Effector memory CD4-positive, alpha-beta T cell (primary cell): ENCODE measurements at regions not wholly inside any gene's neighbourhood (a gene's known extent, or its start where the extent isn't known, plus 50 kb on each side); places are given as distances from the start of the nearest gene placed in this dataset.
"Not testable (repeated sequence)": the region's sequence is repeated elsewhere in the genome, so short reads cannot be mapped to it uniquely, and the experiment has no call there.

ENCODE experiments used
- DNase-seq, 3 donors: peaks; one replicate each; pipeline ENCODE4 v3.0.0-alpha.2; 2020
- H3K27ac ChIP-seq: 2 replicates; pipeline ENCODE4 v1.7.0; 2013; ENCODE audit warnings: mild to moderate bottlenecking, low read length, moderate library complexity; ENCODE audit not compliant: insufficient read depth, poor library complexity, severe bottlenecking
- H3K27me3 ChIP-seq: replicated peaks from 2 replicates; pipeline ENCODE4 v1.7.0; 2013; ENCODE audit warnings: mild to moderate bottlenecking, low read length; ENCODE audit not compliant: insufficient read depth, control insufficient read depth, poor library complexity, severe bottlenecking
- H3K36me3 ChIP-seq: 2 replicates; pipeline ENCODE4 v1.7.0; 2013; ENCODE audit warnings: mild to moderate bottlenecking, low read length, moderate library complexity; ENCODE audit not compliant: control insufficient read depth, insufficient read depth
- H3K4me1 ChIP-seq: 2 replicates; pipeline ENCODE4 v1.7.0; 2013; ENCODE audit warnings: low read length, mild to moderate bottlenecking; ENCODE audit not compliant: control insufficient read depth, insufficient read depth, poor library complexity, severe bottlenecking
- H3K4me3 ChIP-seq: 2 replicates; pipeline ENCODE4 v1.7.0; 2013; ENCODE audit warnings: low read length, low read depth, mild to moderate bottlenecking; ENCODE audit not compliant: insufficient read depth, poor library complexity, severe bottlenecking
- H3K9me3 ChIP-seq: 2 replicates; pipeline ENCODE4 v1.7.0; 2013; ENCODE audit warnings: mild to moderate bottlenecking, low read length, moderate library complexity; ENCODE audit not compliant: control insufficient read depth

- Histone ChIP-seq H3K27me3 (no peaks in the 10 kb centered on the region), H3K4me1 (no peaks in the 10 kb centered on the region), H3K9me3 (no peaks in the 10 kb centered on the region), H3K27ac (no peak overlapping the region), H3K36me3 (no peaks in the 10 kb centered on the region), H3K4me3 (no peak overlapping the region)
- DNase-seq: no peak
Measured at GRCh38 chr9:71308454-71308853, 187.0 kb upstream of the TRPM3 start.

DNA sequence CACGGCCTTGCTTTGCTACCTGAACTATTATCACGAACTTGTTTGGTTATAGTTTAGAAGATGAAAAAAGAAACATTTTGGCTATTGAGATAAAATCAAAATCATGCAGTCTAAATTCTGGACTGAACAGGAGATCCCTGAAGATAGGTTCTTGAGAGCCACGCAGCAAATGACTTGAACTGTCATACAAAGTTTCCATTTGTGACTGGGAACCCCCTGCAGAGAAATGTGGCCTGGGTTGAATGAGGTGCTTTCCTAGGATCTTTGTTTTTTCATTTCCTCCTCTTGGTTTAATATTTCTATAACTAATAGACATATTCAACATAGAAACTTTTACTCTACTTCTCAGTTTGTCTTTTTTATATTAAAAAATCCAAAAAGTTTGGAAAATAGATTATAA is 184.7 kb upstream of the TRPM3 start:
- Histone ChIP-seq H3K36me3 (no peaks in the 10 kb centered on the region), H3K27ac (no peak overlapping the region), H3K9me3 (no peaks in the 10 kb centered on the region), H3K4me3 (no peak overlapping the region), H3K27me3 (no peaks in the 10 kb centered on the region), H3K4me1 (no peaks in the 10 kb centered on the region)
- no peak for DNase-seq

DNA sequence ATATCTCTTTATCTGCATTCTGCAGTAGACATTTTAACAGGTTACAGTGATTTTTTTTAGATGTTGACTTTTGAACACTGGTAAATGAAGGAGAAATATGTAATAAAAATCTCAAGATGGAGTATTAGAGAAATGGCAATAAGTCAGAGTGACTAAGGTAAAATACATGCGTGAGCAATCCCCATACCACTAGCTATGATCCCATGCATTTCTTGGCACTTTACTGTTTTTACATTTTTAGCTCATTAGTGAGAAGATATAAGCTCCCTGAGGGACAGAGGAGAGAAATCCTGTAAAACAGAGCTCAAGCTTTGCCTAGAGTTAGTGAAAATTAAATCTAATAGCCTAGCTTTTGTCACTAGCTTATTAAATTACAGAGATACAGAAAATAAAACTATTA is 181.9 kb upstream of the TRPM3 start:
- no peaks in the 10 kb centered on the region for H3K36me3 ChIP-seq
- H3K27me3 ChIP-seq: no peaks in the 10 kb centered on the region
- DNase-seq: no peak
- no peaks in the 10 kb centered on the region for H3K9me3 ChIP-seq
- no peaks in the 10 kb centered on the region for H3K4me1 ChIP-seq
- H3K4me3 ChIP-seq: no peak overlapping the region
- no peak overlapping the region for H3K27ac ChIP-seq

GRCh38 chr9:71302776-71303175 is 181.4 kb upstream of the TRPM3 start:
- no peak overlapping the region for H3K4me3 ChIP-seq
- DNase-seq: no peak
- H3K9me3 ChIP-seq: no peaks in the 10 kb centered on the region
- no peaks in the 10 kb centered on the region for H3K4me1 ChIP-seq
- H3K36me3 ChIP-seq: no peaks in the 10 kb centered on the region
- H3K27ac ChIP-seq: no peak overlapping the region
- no peaks in the 10 kb centered on the region for H3K27me3 ChIP-seq

DNA sequence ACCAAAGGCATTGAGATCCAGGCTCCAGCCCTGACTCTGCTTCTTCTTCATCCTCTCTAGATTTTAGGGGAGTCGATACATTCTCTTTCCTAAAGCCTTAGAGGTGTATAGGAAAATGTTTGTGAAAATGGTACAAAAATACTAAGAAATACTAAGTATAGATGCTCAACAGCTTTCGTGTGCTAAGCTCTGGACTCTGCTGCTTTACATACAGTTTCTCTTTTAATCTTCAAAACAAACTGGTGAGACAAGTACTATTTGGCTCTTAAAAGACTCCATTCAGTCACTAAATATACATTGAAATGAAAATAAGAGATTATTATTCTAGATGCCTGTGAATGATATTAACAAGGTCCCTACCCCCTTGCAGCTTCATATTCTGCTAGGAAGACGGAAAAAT is 174.5 kb upstream of the TRPM3 start:
- no peak overlapping the region for H3K4me3 ChIP-seq
- DNase-seq: no peak
- H3K27me3 ChIP-seq: no peaks in the 10 kb centered on the region
- H3K36me3 ChIP-seq: no peaks in the 10 kb centered on the region
- H3K9me3 ChIP-seq: no peaks in the 10 kb centered on the region
- no peak overlapping the region for H3K27ac ChIP-seq
- no peaks in the 10 kb centered on the region for H3K4me1 ChIP-seq

DNA sequence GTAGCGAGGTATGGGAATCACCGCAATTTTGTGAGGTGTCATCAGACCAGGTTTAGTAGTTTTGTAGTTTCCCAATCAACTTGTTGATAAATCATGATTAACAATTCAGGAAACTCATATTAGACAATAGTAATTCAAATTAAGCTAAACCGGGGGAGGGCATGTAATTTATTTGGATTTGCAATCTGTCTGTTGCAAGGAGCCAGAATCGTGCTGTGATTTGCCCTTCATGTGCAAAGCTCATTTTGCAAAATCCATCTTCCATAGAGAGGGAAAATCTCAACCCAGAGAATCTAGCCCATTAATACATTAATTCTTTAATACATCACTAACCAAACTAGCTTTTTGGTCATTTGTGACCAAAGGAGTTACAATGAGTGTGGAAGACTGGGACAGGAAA is 164.7 kb upstream of the TRPM3 start:
- Histone ChIP-seq H3K36me3 (no peaks in the 10 kb centered on the region), H3K4me3 (no peak overlapping the region), H3K27me3 (no peaks in the 10 kb centered on the region), H3K27ac (no peak overlapping the region), H3K9me3 (no peaks in the 10 kb centered on the region), H3K4me1 (no peaks in the 10 kb centered on the region)
- no peak for DNase-seq

GRCh38 chr9:71285191-71285656 is 163.8 kb upstream of the TRPM3 start:
- H3K4me1 ChIP-seq: no peaks in the 10 kb centered on the region
- no peaks in the 10 kb centered on the region for H3K36me3 ChIP-seq
- no peak overlapping the region for H3K4me3 ChIP-seq
- no peak overlapping the region for H3K27ac ChIP-seq
- H3K27me3 ChIP-seq: no peaks in the 10 kb centered on the region
- DNase-seq: peak in 1 of 3 donors; percentile 2
- H3K9me3 ChIP-seq: no peaks in the 10 kb centered on the region

DNA sequence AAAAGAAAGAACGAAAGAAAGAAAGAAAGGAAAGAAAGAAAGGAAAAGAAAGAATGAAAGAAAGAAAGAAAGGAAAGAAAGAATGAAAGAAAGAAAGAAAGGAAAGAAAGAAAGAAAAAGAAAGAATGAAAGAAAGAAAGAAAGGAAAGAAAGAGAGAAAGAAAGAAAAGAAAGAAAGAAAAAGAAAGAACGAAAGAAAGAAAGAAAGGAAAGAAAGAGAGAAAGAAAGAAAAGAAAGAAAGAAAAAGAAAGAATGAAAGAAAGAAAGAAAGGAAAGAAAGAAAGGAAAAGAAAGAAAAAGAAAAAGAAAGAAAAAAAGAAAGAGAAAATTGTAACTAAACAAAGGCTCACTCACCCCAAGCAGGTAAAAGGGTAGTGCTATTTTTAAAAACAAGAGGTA is 160.7 kb upstream of the TRPM3 start:
- H3K4me1 ChIP-seq, H3K9me3 ChIP-seq, H3K27ac ChIP-seq, DNase-seq, H3K36me3 ChIP-seq, H3K4me3 ChIP-seq, H3K27me3 ChIP-seq: not testable (repeated sequence)

DNA sequence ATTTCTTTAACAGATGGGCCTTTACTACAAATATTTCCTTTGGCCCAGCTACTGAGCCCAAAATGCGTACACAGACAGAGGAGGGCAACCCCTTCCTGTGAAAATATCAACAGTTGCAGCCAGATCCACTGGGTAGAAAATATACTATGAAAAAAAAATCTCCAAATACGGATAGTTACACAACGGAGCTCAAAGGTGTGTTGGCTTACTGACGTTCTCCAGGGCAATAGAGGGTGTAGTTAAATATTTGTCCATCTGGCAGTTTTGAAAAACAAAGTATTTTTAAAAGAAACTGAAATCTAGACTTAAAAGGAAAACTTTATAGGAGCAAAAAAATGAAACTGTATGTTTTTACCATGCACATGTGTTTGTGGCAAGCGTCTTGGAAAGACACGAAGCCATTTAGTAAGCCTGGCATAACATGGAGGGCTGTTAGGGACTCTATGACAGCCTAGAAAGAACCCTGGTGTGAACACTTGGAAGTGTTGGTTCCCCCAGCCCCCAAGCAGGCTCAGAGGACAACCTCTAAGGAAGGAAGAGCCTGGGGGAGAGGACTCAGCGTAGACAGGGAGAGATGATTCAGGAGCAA is 157.8 kb upstream of the TRPM3 start:
- Histone ChIP-seq H3K4me3 (no peak overlapping the region), H3K36me3 (no peaks in the 10 kb centered on the region), H3K27me3 (no peaks in the 10 kb centered on the region), H3K4me1 (no peaks in the 10 kb centered on the region), H3K9me3 (no peaks in the 10 kb centered on the region), H3K27ac (no peak overlapping the region)
- no peak for DNase-seq

DNA sequence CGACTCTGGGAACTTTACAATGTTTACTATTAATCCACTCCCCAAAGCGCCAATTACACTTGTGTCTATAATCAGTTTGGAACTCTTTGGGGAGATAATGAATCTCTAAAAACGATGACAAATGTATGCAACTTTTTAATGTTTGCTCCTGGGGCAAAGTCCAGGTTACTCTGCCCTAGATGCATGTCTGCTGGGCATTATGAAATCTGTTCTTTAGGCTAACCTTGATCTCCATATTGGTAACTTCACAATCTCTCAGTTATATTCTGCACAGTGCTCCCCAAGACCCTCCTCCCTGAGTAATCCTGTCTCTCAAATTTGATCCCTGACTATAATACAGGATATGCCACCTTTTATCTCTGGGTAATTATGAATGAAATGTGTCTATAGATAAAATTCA is 152.2 kb upstream of the TRPM3 start:
- H3K27ac ChIP-seq: no peak overlapping the region

More for the DNA sequence above, 152.2 kb upstream of the TRPM3 start:
- Histone ChIP-seq H3K4me1 (no peaks in the 10 kb centered on the region), H3K36me3 (no peaks in the 10 kb centered on the region), H3K27me3 (peaks cover 4% of the 10 kb centered on the region), H3K4me3 (no peak overlapping the region), H3K9me3 (no peaks in the 10 kb centered on the region)
- no peak for DNase-seq
